ENCODE measurements at regions not wholly inside any gene's neighbourhood (a gene's known extent, or its start where the extent isn't known, plus 50 kb on each side); places are given as distances from the start of the nearest gene placed in this dataset.

DNA sequence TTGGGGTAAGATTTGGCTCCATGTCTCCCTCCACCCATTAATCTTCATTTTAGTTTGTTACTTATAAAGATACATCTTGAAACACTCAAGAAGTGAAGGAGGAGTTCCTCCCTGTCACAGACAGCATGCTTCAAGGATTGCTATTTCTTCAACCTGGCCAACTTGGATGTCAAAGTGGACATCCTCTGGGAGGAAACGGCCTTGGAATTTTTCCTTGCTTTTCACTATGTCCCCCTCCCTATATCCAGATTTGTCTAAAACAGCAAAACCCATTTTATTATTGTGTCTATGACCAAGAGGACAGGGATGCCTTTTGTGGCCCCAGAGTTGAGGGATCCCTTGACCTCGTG, 242.9 kb downstream of the LPIN1 start:
- Histone ChIP-seq H3K4me1 (ENCODE audit: control insufficient read depth in 5 of 5, insufficient read depth in 5 of 5, low read length in 5 of 5) (no peaks in the 10 kb centered on the region), H3K36me3 (ENCODE audit: control insufficient read depth in 4 of 4, insufficient read depth in 4 of 4, low read length in 4 of 4) (no peaks in the 10 kb centered on the region), H3K4me3 (no peak overlapping the region), H3K9me3 (ENCODE audit: control insufficient read depth in 4 of 4, insufficient read depth in 3 of 4, low read length in 3 of 4) (no peaks in the 10 kb centered on the region), H3K27ac (ENCODE audit: low read depth in 1 of 2, low read length in 1 of 2) (no peak overlapping the region), H3K27me3 (ENCODE audit: control insufficient read depth in 3 of 3, insufficient read depth in 3 of 3, low read length in 2 of 3) (no peaks in the 10 kb centered on the region), H3K9ac (ENCODE audit: insufficient read depth in 1 of 2, low read length in 2 of 2) (no peak overlapping the region)
- WGBS, 2 donors = 69 to 88% methylated on average over 2 of the region's 2 CpGs
- ATAC-seq (ENCODE audit: insufficient read depth, low FRiP score) (no peak), DNase-seq (no peak)
- TF ChIP-seq, protein P1, sequence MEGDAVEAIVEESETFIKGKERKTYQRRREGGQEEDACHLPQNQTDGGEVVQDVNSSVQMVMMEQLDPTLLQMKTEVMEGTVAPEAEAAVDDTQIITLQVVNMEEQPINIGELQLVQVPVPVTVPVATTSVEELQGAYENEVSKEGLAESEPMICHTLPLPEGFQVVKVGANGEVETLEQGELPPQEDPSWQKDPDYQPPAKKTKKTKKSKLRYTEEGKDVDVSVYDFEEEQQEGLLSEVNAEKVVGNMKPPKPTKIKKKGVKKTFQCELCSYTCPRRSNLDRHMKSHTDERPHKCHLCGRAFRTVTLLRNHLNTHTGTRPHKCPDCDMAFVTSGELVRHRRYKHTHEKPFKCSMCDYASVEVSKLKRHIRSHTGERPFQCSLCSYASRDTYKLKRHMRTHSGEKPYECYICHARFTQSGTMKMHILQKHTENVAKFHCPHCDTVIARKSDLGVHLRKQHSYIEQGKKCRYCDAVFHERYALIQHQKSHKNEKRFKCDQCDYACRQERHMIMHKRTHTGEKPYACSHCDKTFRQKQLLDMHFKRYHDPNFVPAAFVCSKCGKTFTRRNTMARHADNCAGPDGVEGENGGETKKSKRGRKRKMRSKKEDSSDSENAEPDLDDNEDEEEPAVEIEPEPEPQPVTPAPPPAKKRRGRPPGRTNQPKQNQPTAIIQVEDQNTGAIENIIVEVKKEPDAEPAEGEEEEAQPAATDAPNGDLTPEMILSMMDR (IDR thresholded peaks at IDR 0.05; ENCODE audit: control extremely low read depth, extremely low read depth) = no peak

DNA sequence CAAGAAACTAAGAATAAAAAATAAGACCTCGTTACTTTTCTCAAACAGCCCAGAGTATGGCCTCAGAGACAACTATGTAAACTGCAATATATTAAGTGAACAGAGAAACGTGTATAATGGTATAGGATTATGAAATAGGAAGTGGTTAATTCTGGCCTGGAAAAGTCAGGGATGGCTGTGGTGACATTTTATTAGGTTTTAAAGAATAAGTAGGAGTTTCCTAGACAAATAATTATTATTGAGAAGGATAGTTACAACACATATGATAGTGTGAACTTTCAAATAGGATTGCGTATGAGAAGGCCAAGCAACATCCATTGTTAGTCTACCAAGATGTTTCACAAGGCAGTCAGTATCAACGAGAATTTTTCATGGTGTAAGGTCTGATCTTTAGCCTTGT, 244.1 kb downstream of the LPIN1 start:
- no peaks in the 10 kb centered on the region for H3K4me1 ChIP-seq (ENCODE audit: control insufficient read depth in 5 of 5, insufficient read depth in 5 of 5, low read length in 5 of 5)
- TF ChIP-seq, protein P1 (IDR thresholded peaks at IDR 0.05; ENCODE audit: control extremely low read depth, extremely low read depth) = no peak
- DNase-seq = no peak
- 33 to 74% methylated on average over 4 of the region's 4 CpGs for WGBS, 2 donors
- H3K4me3 ChIP-seq = no peak overlapping the region
- H3K27me3 ChIP-seq (ENCODE audit: control insufficient read depth in 3 of 3, insufficient read depth in 3 of 3, low read length in 2 of 3) = no peaks in the 10 kb centered on the region
- no peak overlapping the region for H3K9ac ChIP-seq (ENCODE audit: insufficient read depth in 1 of 2, low read length in 2 of 2)
- no peaks in the 10 kb centered on the region for H3K36me3 ChIP-seq (ENCODE audit: control insufficient read depth in 4 of 4, insufficient read depth in 4 of 4, low read length in 4 of 4)
- H3K27ac ChIP-seq (ENCODE audit: low read depth in 1 of 2, low read length in 1 of 2) = no peak overlapping the region
- ATAC-seq (ENCODE audit: insufficient read depth, low FRiP score) = no peak
- H3K9me3 ChIP-seq (ENCODE audit: control insufficient read depth in 4 of 4, insufficient read depth in 3 of 4, low read length in 3 of 4) = no peaks in the 10 kb centered on the region

DNA sequence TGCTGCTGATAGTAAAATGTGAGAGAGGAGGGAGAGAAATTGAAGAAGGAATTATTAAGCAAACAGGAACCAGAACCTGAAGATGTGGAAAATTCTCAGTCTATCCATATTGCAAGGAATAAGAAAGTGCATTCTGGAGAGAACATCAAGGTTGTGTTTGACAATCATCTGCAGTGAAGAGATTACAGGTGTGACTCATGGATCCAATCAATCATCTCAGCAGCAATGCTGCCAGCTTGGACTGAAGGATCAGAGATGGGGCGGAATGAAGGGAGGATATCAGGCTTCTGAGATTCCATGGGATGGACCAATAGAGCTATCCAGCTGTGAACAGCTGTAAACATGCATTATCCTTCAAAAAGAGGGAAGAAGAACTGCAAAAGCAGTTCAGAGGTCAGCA, 247.3 kb downstream of the LPIN1 start:
- TF ChIP-seq, protein P1 (IDR thresholded peaks at IDR 0.05; ENCODE audit: control extremely low read depth, extremely low read depth) = no peak
- ATAC-seq (ENCODE audit: insufficient read depth, low FRiP score) = no peak
- WGBS, 2 donors = 92 to 98% methylated on average over 1 of the region's 1 CpG
- H3K4me3 ChIP-seq = no peak overlapping the region
- H3K36me3 ChIP-seq (ENCODE audit: control insufficient read depth in 4 of 4, insufficient read depth in 4 of 4, low read length in 4 of 4) = no peaks in the 10 kb centered on the region
- H3K27ac ChIP-seq (ENCODE audit: low read depth in 1 of 2, low read length in 1 of 2) = no peak overlapping the region
- H3K4me1 ChIP-seq (ENCODE audit: control insufficient read depth in 5 of 5, insufficient read depth in 5 of 5, low read length in 5 of 5) = no peaks in the 10 kb centered on the region
- H3K27me3 ChIP-seq (ENCODE audit: control insufficient read depth in 3 of 3, insufficient read depth in 3 of 3, low read length in 2 of 3) = no peaks in the 10 kb centered on the region
- no peaks in the 10 kb centered on the region for H3K9me3 ChIP-seq (ENCODE audit: control insufficient read depth in 4 of 4, insufficient read depth in 3 of 4, low read length in 3 of 4)
- H3K9ac ChIP-seq (ENCODE audit: insufficient read depth in 1 of 2, low read length in 2 of 2) = no peak overlapping the region
- no peak for DNase-seq

DNA sequence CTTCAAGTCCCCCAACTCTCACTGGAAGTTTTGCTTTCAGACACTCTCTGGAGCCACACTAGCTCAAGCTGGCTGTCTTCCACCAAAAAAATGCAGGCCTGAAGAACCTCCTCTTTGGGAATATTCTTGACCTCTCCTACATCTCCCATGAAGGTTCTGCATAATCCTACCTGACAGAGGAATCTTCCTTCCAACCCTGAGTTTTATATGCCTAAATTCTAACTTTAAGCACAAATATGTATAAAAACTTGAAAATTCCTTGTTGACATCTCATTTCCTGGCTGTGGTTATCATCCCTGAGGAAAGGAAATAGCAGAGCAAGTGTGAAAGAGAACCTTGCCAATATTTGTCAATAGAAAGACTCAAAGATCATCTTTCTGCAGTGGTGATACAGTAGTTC, 249.0 kb downstream of the LPIN1 start:
- no peaks in the 10 kb centered on the region for H3K27me3 ChIP-seq (ENCODE audit: control insufficient read depth in 3 of 3, insufficient read depth in 3 of 3, low read length in 2 of 3)
- DNase-seq (no peak), ATAC-seq (ENCODE audit: insufficient read depth, low FRiP score) (no peak)
- no peaks in the 10 kb centered on the region for H3K36me3 ChIP-seq (ENCODE audit: control insufficient read depth in 4 of 4, insufficient read depth in 4 of 4, low read length in 4 of 4)
- H3K9ac ChIP-seq (ENCODE audit: insufficient read depth in 1 of 2, low read length in 2 of 2) = no peak overlapping the region
- H3K27ac ChIP-seq (ENCODE audit: low read depth in 1 of 2, low read length in 1 of 2) = no peak overlapping the region
- H3K9me3 ChIP-seq (ENCODE audit: control insufficient read depth in 4 of 4, insufficient read depth in 3 of 4, low read length in 3 of 4) = no peaks in the 10 kb centered on the region
- TF ChIP-seq, protein P1 (IDR thresholded peaks at IDR 0.05; ENCODE audit: control extremely low read depth, extremely low read depth) = no peak
- no peaks in the 10 kb centered on the region for H3K4me1 ChIP-seq (ENCODE audit: control insufficient read depth in 5 of 5, insufficient read depth in 5 of 5, low read length in 5 of 5)
- no peak overlapping the region for H3K4me3 ChIP-seq

Data from lung (tissue), 11 donors.